H1 (cell line): ENCODE measurements at regions not wholly inside any gene's neighbourhood (a gene's known extent, or its start where the extent isn't known, plus 50 kb on each side); places are given as distances from the start of the nearest gene placed in this dataset.

Experiments
- CTCF ChIA-PET: fragments of 300-600 bp; sonication (Branson Sonifier 250); formaldehyde crosslinking; loops from one replicate; lab custom pipeline; 2021; ENCODE audit not compliant: partially characterized antibody; lab: Charles Lee
- POLR2A ChIA-PET: fragments of 300-600 bp; sonication (Branson Sonifier 250); formaldehyde crosslinking; loops from one replicate; lab custom pipeline; 2021; ENCODE audit warnings: inconsistent platforms; ENCODE audit not compliant: partially characterized antibody; lab: Charles Lee
- DNase-seq, 2 experiments: peaks; one replicate each; pipeline versions ENCODE4 v3.0.0 to v3.0.0-alpha.2; 2010 to 2022; ENCODE audit warnings: low spot score in 2 of 2, low read depth in 1 of 2, mixed read lengths in 1 of 2
- FAIRE-seq: peaks from 2 replicates; lab custom pipeline; 2011; peaks lifted over from hg19 to GRCh38; lab: Jason Lieb, UNC
- H2AFZ ChIP-seq: 2 replicates; pipeline ENCODE4 v1.8.1; 2012; ENCODE audit warnings: low read length, inconsistent platforms
- H2AK5ac ChIP-seq: 2 replicates; pipeline ENCODE4 v1.6.1; 2013; ENCODE audit warnings: low read depth, low read length
- H2BK120ac ChIP-seq: replicated peaks from 2 replicates; pipeline ENCODE3; 2013; ENCODE audit warnings: low read depth, low read length, inconsistent platforms
- H2BK12ac ChIP-seq: 2 replicates; pipeline ENCODE4 v1.6.1; 2013; ENCODE audit warnings: low read depth, low read length
- H2BK15ac ChIP-seq: 2 replicates; pipeline ENCODE4 v1.6.1; 2013; ENCODE audit warnings: low read length
- H2BK20ac ChIP-seq: 2 replicates; pipeline ENCODE4 v1.6.1; 2013; ENCODE audit warnings: low read length
- H2BK5ac ChIP-seq: 2 replicates; pipeline ENCODE4 v1.6.1; 2013; ENCODE audit warnings: low read depth, low read length
- H3K14ac ChIP-seq: 2 replicates; pipeline ENCODE4 v1.6.1; 2013; ENCODE audit warnings: inconsistent platforms; ENCODE audit not compliant: insufficient read length
- H3K18ac ChIP-seq: 2 replicates; pipeline ENCODE4 v1.6.1; 2013; ENCODE audit warnings: low read length; ENCODE audit errors: extremely low read depth
- H3K23ac ChIP-seq: 2 replicates; pipeline ENCODE4 v1.6.1; 2013; ENCODE audit warnings: inconsistent platforms; ENCODE audit not compliant: insufficient read length
- H3K23me2 ChIP-seq: 2 replicates; pipeline ENCODE4 v1.6.1; 2013; ENCODE audit warnings: low read depth, low read length
- H3K27ac ChIP-seq: 2 replicates; pipeline ENCODE4 v1.6.1; 2011; ENCODE audit warnings: low read depth, low read length, inconsistent platforms
- H3K27me3 ChIP-seq, 4 experiments: replicated peaks in 1 of 4; 1 replicate in 1 of 4; 2 replicates in 3 of 4; pipeline versions ENCODE4 v1.6.1 to v1.8.1; 2011 to 2013; ENCODE audit warnings: low read length in 3 of 4, mild to moderate bottlenecking in 3 of 4, inconsistent platforms in 2 of 4, mixed read lengths in 2 of 4, moderate library complexity in 1 of 4; ENCODE audit not compliant: control insufficient read depth in 3 of 4, insufficient read depth in 3 of 4; ENCODE audit errors: extremely low read depth in 1 of 4
- H3K36me3 ChIP-seq, 4 experiments: 2 replicates each; pipeline versions ENCODE4 v1.6.1 to v1.8.1; 2011 to 2013; ENCODE audit warnings: mild to moderate bottlenecking in 4 of 4, low read length in 3 of 4, moderate library complexity in 2 of 4, control low read depth in 1 of 4, inconsistent platforms in 1 of 4; ENCODE audit not compliant: insufficient read depth in 4 of 4, control insufficient read depth in 2 of 4
- H3K4ac ChIP-seq: replicated peaks from 2 replicates; pipeline ENCODE3; 2013; ENCODE audit warnings: low read length, low read depth, mixed read lengths, inconsistent platforms; ENCODE audit not compliant: insufficient read length
- H3K4me1 ChIP-seq, 4 experiments: replicated peaks in 1 of 4; 1 replicate in 1 of 4; 2 replicates in 3 of 4; pipeline versions ENCODE4 v1.6.1 to v1.8.1; 2011 to 2013; ENCODE audit warnings: low read length in 3 of 4, inconsistent platforms in 2 of 4, mixed read lengths in 1 of 4; ENCODE audit not compliant: insufficient read depth in 4 of 4, control insufficient read depth in 3 of 4
- H3K4me2 ChIP-seq, 2 experiments: 2 replicates each; pipeline versions ENCODE4 v1.6.1 to v1.8.1; 2011 to 2013; ENCODE audit warnings: low read depth in 2 of 2, low read length in 2 of 2, control low read depth in 1 of 2, inconsistent platforms in 1 of 2, mild to moderate bottlenecking in 1 of 2; ENCODE audit not compliant: insufficient read depth in 1 of 2
- H3K4me3 ChIP-seq, 4 experiments: fragments of 200-600, 300-600 bp in 1 of 4; sonication (generic), shearing (Covaris generic), sonication (Bioruptor Twin) in 1 of 4; 2 replicates each; pipeline versions ENCODE4 v1.5.1 to v1.8.1; 2011 to 2016; ENCODE audit warnings: low read length in 4 of 4, low read depth in 3 of 4, control low read depth in 2 of 4, inconsistent platforms in 2 of 4, mild to moderate bottlenecking in 2 of 4, mixed read lengths in 1 of 4, moderate library complexity in 1 of 4; ENCODE audit not compliant: insufficient read depth in 2 of 4; ENCODE audit errors: extremely low read depth in 1 of 4
- H3K56ac ChIP-seq: replicated peaks from 2 replicates; pipeline ENCODE3; 2013; ENCODE audit warnings: low read depth, mild to moderate bottlenecking, mixed read lengths, low read length, inconsistent platforms; ENCODE audit not compliant: insufficient read length
- H3K79me1 ChIP-seq: 2 replicates; pipeline ENCODE4 v1.6.1; 2013; ENCODE audit warnings: low read depth, low read length, control low read depth
- H3K79me2 ChIP-seq, 2 experiments: 2 replicates each; pipeline versions ENCODE4 v1.6.1 to v1.8.1; 2012 to 2013; ENCODE audit warnings: low read length in 2 of 2, mild to moderate bottlenecking in 2 of 2, inconsistent platforms in 1 of 2; ENCODE audit not compliant: insufficient read depth in 2 of 2, control insufficient read depth in 1 of 2
- H3K9ac ChIP-seq, 4 experiments: replicated peaks in 1 of 4; 1 replicate in 1 of 4; 2 replicates in 3 of 4; pipeline versions ENCODE4 v1.6.1 to v1.8.1; 2011 to 2013; ENCODE audit warnings: low read depth in 3 of 4, low read length in 3 of 4, control low read depth in 2 of 4, mild to moderate bottlenecking in 2 of 4, moderate library complexity in 2 of 4, inconsistent platforms in 1 of 4; ENCODE audit errors: extremely low read depth in 1 of 4
- H3K9me3 ChIP-seq, 2 experiments: 2 replicates each; pipeline versions ENCODE4 v1.6.1 to v1.8.1; 2012 to 2013; ENCODE audit warnings: mild to moderate bottlenecking in 2 of 2, moderate library complexity in 2 of 2, control low read depth in 1 of 2, inconsistent platforms in 1 of 2, low read depth in 1 of 2, low read length in 1 of 2, mixed read lengths in 1 of 2; ENCODE audit not compliant: insufficient read depth in 2 of 2
- H4K20me1 ChIP-seq, 2 experiments: replicated peaks in 1 of 2; 2 replicates each; pipeline versions ENCODE3 to v1.8.1; 2011 to 2013; ENCODE audit warnings: inconsistent platforms in 2 of 2, low read length in 2 of 2, mild to moderate bottlenecking in 1 of 2; ENCODE audit not compliant: insufficient read depth in 2 of 2, control insufficient read depth in 1 of 2
- H4K5ac ChIP-seq: 2 replicates; pipeline ENCODE4 v1.6.1; 2013; ENCODE audit warnings: low read length, low read depth, mixed read lengths, inconsistent platforms; ENCODE audit not compliant: insufficient read length
- H4K8ac ChIP-seq: 2 replicates; pipeline ENCODE4 v1.8.0; 2013; ENCODE audit warnings: mild to moderate bottlenecking, moderate library complexity, low read length, inconsistent platforms; ENCODE audit not compliant: insufficient read depth; ENCODE audit errors: extremely low read depth
- H4K91ac ChIP-seq: replicated peaks from 2 replicates; pipeline ENCODE3; 2013; ENCODE audit warnings: low read length, mixed read lengths, inconsistent platforms; ENCODE audit not compliant: insufficient read length
- CBX8 ChIP-seq: fragments of 300-800, 300-1000 bp; sonication (generic); IDR thresholded peaks from 2 replicates; pipeline ENCODE4 v1.7.1; 2016; ENCODE audit warnings: low read depth, low read length, borderline replicate concordance
- CREB1 ChIP-seq: IDR thresholded peaks from 2 replicates; pipeline ENCODE4 v1.6.1; 2012; ENCODE audit warnings: inconsistent platforms
- EGR1 ChIP-seq: IDR thresholded peaks from 2 replicates; pipeline ENCODE4 v1.6.1; 2011; ENCODE audit warnings: low read depth, low read length, borderline replicate concordance
- EP300 ChIP-seq, 2 experiments: IDR thresholded peaks; 1 replicate in 1 of 2; 2 replicates in 1 of 2; pipeline ENCODE4 v1.6.1; 2011 to 2012; ENCODE audit warnings: low read depth in 2 of 2, low read length in 2 of 2, mild to moderate bottlenecking in 2 of 2, borderline replicate concordance in 1 of 2, inconsistent platforms in 1 of 2, moderate library complexity in 1 of 2
- GTF2F1 ChIP-seq: IDR thresholded peaks from 2 replicates; pipeline ENCODE4 v1.6.1; 2012; ENCODE audit warnings: low read depth, low read length, improper control_type of control experiment, borderline replicate concordance
- NRF1 ChIP-seq: IDR thresholded peaks from 2 replicates; pipeline ENCODE4 v1.6.1; 2011; ENCODE audit warnings: mild to moderate bottlenecking, low read depth, low read length, improper control_type of control experiment
- POLR2AphosphoS5 ChIP-seq: IDR thresholded peaks from 2 replicates; pipeline ENCODE4 v1.6.1; 2011; ENCODE audit warnings: low read depth, low read length
- POU5F1 ChIP-seq: IDR thresholded peaks from 2 replicates; pipeline ENCODE4 v1.6.1; 2011; ENCODE audit warnings: low read depth, mild to moderate bottlenecking, low read length, moderate library complexity
- SAP30 ChIP-seq: fragments of 300-600 bp; sonication (generic); IDR thresholded peaks from 2 replicates; pipeline ENCODE4 v1.7.1; 2012; ENCODE audit warnings: low read length, moderate library complexity, mild to moderate bottlenecking, inconsistent platforms; ENCODE audit not compliant: insufficient read depth, insufficient replicate concordance
- SIN3A ChIP-seq, 2 experiments: IDR thresholded peaks in 1 of 2; conservative IDR thresholded peaks in 1 of 2; 2 replicates each; pipeline ENCODE4 v1.6.1; 2011 to 2012; ENCODE audit warnings: low read length in 2 of 2, improper control_type of control experiment in 1 of 2, low read depth in 1 of 2, mild to moderate bottlenecking in 1 of 2
- SP4 ChIP-seq: IDR thresholded peaks from 2 replicates; pipeline ENCODE4 v1.6.1; 2012; ENCODE audit warnings: low read length, inconsistent platforms
- TAF7 ChIP-seq: optimal IDR thresholded peaks from 2 replicates; pipeline ENCODE3; 2011; ENCODE audit warnings: low read depth, mild to moderate bottlenecking, inconsistent platforms, low read length, moderate library complexity, borderline replicate concordance
- TBP ChIP-seq: IDR thresholded peaks from 2 replicates; pipeline ENCODE4 v1.6.1; 2011; ENCODE audit warnings: low read depth, low read length, improper control_type of control experiment
- ZNF274 ChIP-seq: IDR thresholded peaks from 2 replicates; pipeline ENCODE4 v1.7.0; 2012; ENCODE audit warnings: low read length, borderline replicate concordance; ENCODE audit errors: extremely low read depth
- WGBS, 2 experiments: shearing (Covaris generic) in 1 of 2; methylation state at CpG; one replicate each; pipeline versions ENCODE4 v1.1.6 to v1.1.7; 2013 to 2015; ENCODE audit warnings: low lambda C conversion rate in 2 of 2, mixed read lengths in 2 of 2, inconsistent platforms in 1 of 2, low coverage in 1 of 2, missing lambda C conversion rate in 1 of 2; ENCODE audit not compliant: insufficient replicate concordance in 2 of 2, insufficient coverage in 1 of 2, insufficient read length in 1 of 2; ENCODE audit errors: extremely low coverage in 1 of 2, missing lambda C conversion rate in 1 of 2; 5-methylcytosine and 5-hydroxymethylcytosine counted together
- TF ChIP-seq, protein P1 (sequence below): IDR thresholded peaks from 2 replicates; pipeline ENCODE4 v1.6.1; 2012; ENCODE audit warnings: inconsistent platforms

DNA sequence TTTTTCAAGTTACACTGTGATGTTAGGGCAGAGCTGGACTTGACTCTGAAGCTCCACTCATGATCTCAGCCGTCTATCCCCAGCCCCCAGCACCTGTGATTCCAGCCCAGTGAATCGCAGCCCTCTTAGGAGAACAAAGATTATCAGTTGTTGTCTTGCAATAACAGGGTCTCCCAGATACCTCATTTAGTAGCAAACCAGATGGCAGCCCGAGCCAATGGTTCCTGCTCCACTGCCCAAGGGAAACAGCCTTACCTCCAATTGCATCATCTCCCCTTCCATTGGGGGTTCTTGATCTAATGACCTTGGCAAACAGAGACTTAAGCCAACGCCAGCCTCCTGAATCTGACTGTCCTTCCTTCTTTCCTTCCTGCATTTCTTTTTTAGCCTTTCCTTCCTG lies 371.2 kb downstream of the BCL11B start:
- FAIRE-seq (no peak), DNase-seq (no peak)
- no peak overlapping the region for H3K56ac ChIP-seq
- no peak overlapping the region for H2BK20ac ChIP-seq
- H4K5ac ChIP-seq = no peak overlapping the region
- no peak overlapping the region for H2AK5ac ChIP-seq
- no peak overlapping the region for H3K4me3 ChIP-seq
- no peak overlapping the region for H3K9ac ChIP-seq
- no peak overlapping the region for H3K4me2 ChIP-seq
- no peak overlapping the region for H3K23ac ChIP-seq
- no peak overlapping the region for H2BK120ac ChIP-seq
- H4K8ac ChIP-seq = no peak overlapping the region
- H3K9me3 ChIP-seq = no peaks in the 10 kb centered on the region
- H2BK5ac ChIP-seq = no peak overlapping the region
- peaks cover 0 to 1% of the 10 kb centered on the region in 2 experiments for H4K20me1 ChIP-seq
- no peaks in the 10 kb centered on the region for H3K79me2 ChIP-seq
- no peak overlapping the region for H3K14ac ChIP-seq
- no peak overlapping the region for H2AFZ ChIP-seq
- H3K18ac ChIP-seq = no peak overlapping the region
- no peaks in the 10 kb centered on the region for H3K36me3 ChIP-seq
- no peak overlapping the region for H2BK12ac ChIP-seq
- H2BK15ac ChIP-seq = no peak overlapping the region
- ChIA-PET POLR2A (no interaction called here), CTCF (no interaction called here)
- H3K23me2 ChIP-seq = no peaks in the 10 kb centered on the region
- H3K79me1 ChIP-seq = no peaks in the 10 kb centered on the region
- H3K4me1 ChIP-seq = peaks cover 0 to 2% (median under 1%) of the 10 kb centered on the region in 4 experiments; a peak in 1 of 7 replicates
- H3K4ac ChIP-seq = no peak overlapping the region
- WGBS, 2 experiments = 86% methylated on average over 3 of the region's 4 CpGs; no CpG with 5 or more reads in 1 of the 2 experiments
- H3K27me3 ChIP-seq = no peaks in the 10 kb centered on the region
- no peak overlapping the region for H4K91ac ChIP-seq
- H3K27ac ChIP-seq = no peak overlapping the region
- no peak for TF ChIP-seq EGR1
- no peak for TF ChIP-seq GTF2F1
- no peak for TF ChIP-seq POLR2AphosphoS5
- no peak for TF ChIP-seq EP300 (IDR thresholded peaks at IDR 0.05; ENCODE audit: borderline replicate concordance in 1 of 2, low read depth in 2 of 2, low read length in 2 of 2)
- TF ChIP-seq NRF1 = no peak
- TF ChIP-seq, protein P1, sequence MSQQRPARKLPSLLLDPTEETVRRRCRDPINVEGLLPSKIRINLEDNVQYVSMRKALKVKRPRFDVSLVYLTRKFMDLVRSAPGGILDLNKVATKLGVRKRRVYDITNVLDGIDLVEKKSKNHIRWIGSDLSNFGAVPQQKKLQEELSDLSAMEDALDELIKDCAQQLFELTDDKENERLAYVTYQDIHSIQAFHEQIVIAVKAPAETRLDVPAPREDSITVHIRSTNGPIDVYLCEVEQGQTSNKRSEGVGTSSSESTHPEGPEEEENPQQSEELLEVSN = no peak
- TF ChIP-seq POU5F1 = no peak
- no peak for TF ChIP-seq SAP30
- TF ChIP-seq ZNF274 = no peak
- TF ChIP-seq TAF7 = no peak
- TF ChIP-seq TBP = no peak
- no peak for TF ChIP-seq CREB1
- TF ChIP-seq SP4 = no peak
- no peak for TF ChIP-seq SIN3A (conservative IDR thresholded peaks at IDR 0.05 in 1 of 2, IDR thresholded peaks at IDR 0.05 in 1 of 2; ENCODE audit: low read depth in 1 of 2, low read length in 2 of 2)
- no peak for TF ChIP-seq CBX8
